ENCODE measurements at regions not wholly inside any gene's neighbourhood (a gene's known extent, or its start where the extent isn't known, plus 50 kb on each side); places are given as distances from the start of the nearest gene placed in this dataset.
"Not testable (repeated sequence)": the region's sequence is repeated elsewhere in the genome, so short reads cannot be mapped to it uniquely, and the experiment has no call there.

DNA sequence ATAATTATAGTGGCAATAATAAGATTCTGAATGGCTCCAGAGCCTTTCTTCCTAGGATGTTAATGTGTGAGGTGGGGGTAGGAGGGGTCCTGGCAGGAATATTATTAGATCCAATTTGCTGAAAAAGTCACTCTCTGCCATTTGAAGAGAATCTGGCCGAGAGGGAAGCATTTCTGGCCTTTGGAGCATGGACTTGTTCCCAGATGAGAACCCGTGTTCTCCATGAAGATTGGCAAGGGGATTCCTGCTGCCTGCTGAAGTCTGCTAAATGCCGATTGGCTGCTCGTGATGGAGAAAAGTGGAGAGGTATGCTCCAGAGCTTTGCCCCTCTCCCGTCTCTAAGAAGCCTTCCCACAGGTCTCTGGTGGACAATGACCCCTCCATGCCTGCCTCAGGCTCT is 135.6 kb downstream of the TRIM43 start:
- H2BK12ac ChIP-seq (ENCODE audit: insufficient read length, low read depth, low read length); H3K56ac ChIP-seq (ENCODE audit: insufficient read length, low read depth, low read length); H4K91ac ChIP-seq (ENCODE audit: insufficient read length, low read depth, low read length); H4K20me1 ChIP-seq (ENCODE audit: control insufficient read depth, insufficient read depth, insufficient read length); H3K4ac ChIP-seq (ENCODE audit: low read depth, low read length); H2AK5ac ChIP-seq (ENCODE audit: insufficient read length, low read length); H3K9me3 ChIP-seq (ENCODE audit: control insufficient read depth, low read depth, low read length); H2AFZ ChIP-seq (ENCODE audit: low read length); H3K4me3 Mint-ChIP-seq; H4K8ac ChIP-seq (replicated peaks; ENCODE audit: insufficient read length, low read depth, low read length); H3K79me2 ChIP-seq (ENCODE audit: insufficient read depth, low read length); H3K4me1 ChIP-seq (ENCODE audit: insufficient read depth, low read length); H3K4me2 ChIP-seq (ENCODE audit: insufficient read depth, insufficient read length, low read length); H3K23me2 ChIP-seq (ENCODE audit: insufficient read length, low read depth, low read length, poor library complexity, severe bottlenecking); H3K36me3 Mint-ChIP-seq (ENCODE audit: insufficient read depth in 1 of 3, low read depth in 3 of 3); H2BK15ac ChIP-seq (ENCODE audit: low read depth, low read length); H3K27ac ChIP-seq (ENCODE audit: insufficient read length, low read depth, low read length); H3T11ph ChIP-seq (ENCODE audit: low read length); H3K27me3 ChIP-seq (ENCODE audit: insufficient read depth, low read length); H2BK20ac ChIP-seq (ENCODE audit: low read depth, low read length, poor library complexity, severe bottlenecking); H3K23ac ChIP-seq (ENCODE audit: insufficient read length, low read depth, low read length); H2BK120ac ChIP-seq (ENCODE audit: low read depth, low read length, poor library complexity, severe bottlenecking); H3K9ac ChIP-seq (ENCODE audit: extremely low read depth, insufficient read length, low read length); H3K18ac ChIP-seq (ENCODE audit: insufficient read length, low read depth, low read length); H2BK5ac ChIP-seq (ENCODE audit: insufficient read length, low read length); H3K14ac ChIP-seq (ENCODE audit: insufficient read depth, low read length); H3K4me1 Mint-ChIP-seq; DNase-seq; H3K27ac Mint-ChIP-seq; H4K5ac ChIP-seq (ENCODE audit: insufficient read length, low read depth, low read length); H3K79me1 ChIP-seq (ENCODE audit: insufficient read depth, low read depth, low read length, poor library complexity, severe bottlenecking): not testable (repeated sequence)
- Mint-ChIP-seq H3K27me3 (ENCODE audit: low read depth) (peaks cover 29% of the 10 kb centered on the region), H3K9me3 (peaks cover 0 to 62% of the 10 kb centered on the region in 2 experiments; a peak in 2 of 5 replicates)
- WGBS (ENCODE audit: extremely low coverage, insufficient read length, low lambda C conversion rate): no CpG with 5 or more reads among the region's 5 CpGs
